ENCODE measurements at regions not wholly inside any gene's neighbourhood (a gene's known extent, or its start where the extent isn't known, plus 50 kb on each side); places are given as distances from the start of the nearest gene placed in this dataset.
"Not testable (repeated sequence)": the region's sequence is repeated elsewhere in the genome, so short reads cannot be mapped to it uniquely, and the experiment has no call there.

- DNase-seq: no peak
Observed at GRCh38 chr5:56685503-56686217, 129.7 kb upstream of the MAP3K1 start.

GRCh38 chr5:56684159-56684558 lies 131.2 kb upstream of the MAP3K1 start:
- no peak for DNase-seq

- DNase-seq: no peak
Observed at GRCh38 chr5:56683733-56684132, 131.6 kb upstream of the MAP3K1 start.

- DNase-seq: no peak
Observed at GRCh38 chr5:56683281-56683680, 132.1 kb upstream of the MAP3K1 start.

- DNase-seq: no peak
Observed at GRCh38 chr5:56681346-56681745, 134.0 kb upstream of the MAP3K1 start.

GRCh38 chr5:56680731-56681130 lies 134.6 kb upstream of the MAP3K1 start:
- DNase-seq: no peak

- DNase-seq: no peak
Observed at GRCh38 chr5:56677690-56678305, 137.6 kb upstream of the MAP3K1 start.

GRCh38 chr5:56676091-56676768 lies 139.1 kb upstream of the MAP3K1 start:
- DNase-seq: no peak

- no peak for DNase-seq
Observed at GRCh38 chr5:56674441-56674840, 140.9 kb upstream of the MAP3K1 start.

- no peak for DNase-seq
Observed at GRCh38 chr5:56673171-56673570, 142.2 kb upstream of the MAP3K1 start.

- no peak for DNase-seq
Observed at GRCh38 chr5:56671571-56671970, 143.8 kb upstream of the MAP3K1 start.

GRCh38 chr5:56670916-56671315 lies 144.4 kb upstream of the MAP3K1 start:
- DNase-seq: no peak

GRCh38 chr5:56669534-56670483 lies 145.5 kb upstream of the MAP3K1 start:
- DNase-seq: peak; percentile 11

GRCh38 chr5:56668996-56669395 lies 146.4 kb upstream of the MAP3K1 start:
- DNase-seq: no peak

GRCh38 chr5:56667692-56668091 lies 147.7 kb upstream of the MAP3K1 start:
- DNase-seq: no peak

GRCh38 chr5:56666901-56667300 lies 148.4 kb upstream of the MAP3K1 start:
- DNase-seq: no peak

GRCh38 chr5:56665117-56665516 lies 150.2 kb upstream of the MAP3K1 start:
- DNase-seq: not testable (repeated sequence)

- no peak for DNase-seq
Observed at GRCh38 chr5:56664025-56664424, 151.3 kb upstream of the MAP3K1 start.

GRCh38 chr5:56663523-56663922 lies 151.8 kb upstream of the MAP3K1 start:
- DNase-seq: no peak

GRCh38 chr5:56662893-56663292 lies 152.5 kb upstream of the MAP3K1 start:
- DNase-seq: no peak

GRCh38 chr5:56659971-56660370 lies 155.4 kb upstream of the MAP3K1 start:
- no peak for DNase-seq

GRCh38 chr5:56658972-56659371 lies 156.4 kb upstream of the MAP3K1 start:
- no peak for DNase-seq
